ENCODE measurements at regions not wholly inside any gene's neighbourhood (a gene's known extent, or its start where the extent isn't known, plus 50 kb on each side); places are given as distances from the start of the nearest gene placed in this dataset.

- no peak for DNase-seq (ENCODE audit: low spot score)
- FAIRE-seq: no peak
Measured at GRCh38 chr6:145042559-145042958, 692.8 kb downstream of the EPM2A start.

GRCh38 chr6:145043926-145044500, 691.3 kb downstream of the EPM2A start:
- FAIRE-seq: no peak

DNA sequence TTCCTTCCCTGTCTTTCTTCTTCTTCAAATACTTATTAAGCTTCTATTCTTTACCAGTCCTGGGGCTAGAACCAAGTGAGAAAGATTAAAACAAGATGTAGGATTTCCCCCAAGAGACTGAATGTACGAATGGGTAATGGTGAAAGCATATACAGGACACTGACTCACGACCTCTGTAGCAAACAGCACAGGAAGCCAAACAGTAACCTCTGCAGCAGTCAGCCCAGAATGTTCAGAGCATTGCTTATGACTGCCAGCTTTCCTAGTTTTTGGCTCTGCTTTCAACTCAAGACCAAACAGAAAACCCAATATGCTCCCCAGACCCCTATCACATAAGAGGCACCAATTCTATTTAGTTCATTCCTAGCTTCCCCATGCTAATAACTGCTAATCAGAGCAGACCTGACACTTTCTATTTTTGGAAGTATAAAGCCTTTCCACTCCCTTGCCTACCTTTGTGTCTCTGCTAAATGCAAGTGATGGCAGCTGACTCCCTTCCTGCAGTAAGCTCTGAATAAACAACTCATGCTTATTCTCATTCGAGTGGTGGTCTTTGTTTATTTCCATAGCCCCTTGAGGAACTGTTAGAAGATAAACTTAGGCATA, 690.6 kb downstream of the EPM2A start:
- no peak for FAIRE-seq
- no peak for DNase-seq (ENCODE audit: low spot score)

More at GRCh38 chr6:145043926-145044500, 691.3 kb downstream of the EPM2A start:
- DNase-seq (ENCODE audit: low spot score): no peak

- FAIRE-seq (no peak), DNase-seq (ENCODE audit: low spot score) (no peak)
Measured at GRCh38 chr6:145045582-145045981, 689.7 kb downstream of the EPM2A start.

GRCh38 chr6:145047891-145048290, 687.4 kb downstream of the EPM2A start:
- DNase-seq (ENCODE audit: low spot score): no peak
- no peak for FAIRE-seq

DNA sequence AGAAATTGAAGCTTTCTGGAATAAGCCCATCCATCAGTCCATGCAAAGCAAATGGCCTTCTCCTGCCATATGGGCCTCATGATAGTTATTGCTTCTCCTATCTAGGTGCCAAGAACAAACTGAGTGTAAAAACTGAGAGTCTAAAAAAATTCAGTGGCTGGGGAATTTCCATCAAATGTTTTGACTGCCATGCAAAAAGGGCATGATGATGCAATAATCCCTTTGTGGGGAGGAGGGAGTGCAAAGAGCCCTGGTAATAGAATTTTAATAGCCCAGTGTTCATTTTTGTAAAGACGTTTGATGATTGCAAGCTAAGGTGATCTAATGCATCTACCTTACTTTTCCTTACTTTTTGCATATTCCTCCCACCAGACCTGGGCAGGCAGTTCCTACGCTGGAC, 683.7 kb downstream of the EPM2A start:
- DNase-seq (ENCODE audit: low spot score) (no peak), FAIRE-seq (no peak)

- DNase-seq (ENCODE audit: low spot score) (no peak), FAIRE-seq (no peak)
Measured at GRCh38 chr6:145055567-145055966, 679.8 kb downstream of the EPM2A start.

- DNase-seq (ENCODE audit: low spot score) (no peak), FAIRE-seq (no peak)
Measured at GRCh38 chr6:145060714-145061113, 674.6 kb downstream of the EPM2A start.

DNA sequence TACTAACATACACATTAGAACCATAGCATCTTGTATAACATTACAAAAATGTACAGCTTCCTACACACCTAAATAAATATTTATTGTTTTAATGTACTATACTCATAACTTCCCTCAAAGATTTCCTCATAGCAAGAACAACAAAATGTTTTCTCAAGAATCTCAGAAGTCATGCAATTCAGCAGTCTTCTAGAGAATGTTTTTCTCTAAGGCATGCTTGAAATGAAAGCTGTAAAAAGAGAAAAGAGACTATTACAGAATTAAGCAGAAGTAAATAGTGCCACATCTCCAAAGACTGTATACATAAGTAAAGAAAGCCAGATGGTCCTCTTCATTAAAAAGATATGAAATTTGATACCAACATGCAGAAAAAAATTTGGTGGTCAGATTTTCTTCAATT, 672.2 kb downstream of the EPM2A start:
- FAIRE-seq: no peak
- no peak for DNase-seq (ENCODE audit: low spot score)

DNA sequence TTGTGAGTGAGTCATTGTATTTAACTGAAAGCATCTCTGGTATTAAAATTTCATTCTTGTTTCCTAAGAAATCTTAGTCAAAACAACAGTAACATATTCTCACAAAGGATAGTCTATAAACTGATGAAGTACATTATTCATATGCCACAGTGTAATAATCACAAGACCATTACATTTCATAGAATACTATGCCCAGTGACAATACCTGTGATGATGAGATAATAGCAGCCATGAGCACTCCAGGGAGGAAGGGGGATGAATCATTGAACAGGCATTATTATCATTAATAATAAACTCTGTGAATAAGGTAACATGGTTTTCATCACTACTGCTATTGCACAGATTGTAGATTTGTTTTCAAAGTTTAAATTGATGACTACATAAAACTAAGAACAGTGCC, 667.9 kb downstream of the EPM2A start:
- FAIRE-seq (no peak), DNase-seq (ENCODE audit: low spot score) (peak; percentile 10)

GRCh38 chr6:145068577-145068976, 666.7 kb downstream of the EPM2A start:
- DNase-seq (ENCODE audit: low spot score) (no peak), FAIRE-seq (no peak)

DNA sequence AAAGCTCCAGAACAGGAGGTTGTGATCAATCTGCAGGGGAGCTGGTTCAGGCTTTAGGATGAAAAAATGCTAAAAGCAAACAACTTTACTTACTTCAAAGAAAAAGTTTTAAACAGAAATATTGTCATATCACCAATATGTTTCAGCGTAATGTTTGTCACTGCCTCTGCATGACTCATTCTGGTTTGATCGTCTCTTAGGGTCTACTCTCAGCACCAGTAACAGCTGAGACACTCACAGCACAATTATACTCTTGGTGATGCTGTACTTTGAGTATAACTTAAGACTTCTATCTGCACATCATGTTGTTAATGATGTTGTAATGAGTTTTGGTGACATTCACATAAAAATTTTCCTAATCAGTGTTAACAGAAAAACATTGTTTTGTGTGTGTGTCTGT, 665.4 kb downstream of the EPM2A start:
- DNase-seq (ENCODE audit: low spot score) (no peak), FAIRE-seq (no peak)

DNA sequence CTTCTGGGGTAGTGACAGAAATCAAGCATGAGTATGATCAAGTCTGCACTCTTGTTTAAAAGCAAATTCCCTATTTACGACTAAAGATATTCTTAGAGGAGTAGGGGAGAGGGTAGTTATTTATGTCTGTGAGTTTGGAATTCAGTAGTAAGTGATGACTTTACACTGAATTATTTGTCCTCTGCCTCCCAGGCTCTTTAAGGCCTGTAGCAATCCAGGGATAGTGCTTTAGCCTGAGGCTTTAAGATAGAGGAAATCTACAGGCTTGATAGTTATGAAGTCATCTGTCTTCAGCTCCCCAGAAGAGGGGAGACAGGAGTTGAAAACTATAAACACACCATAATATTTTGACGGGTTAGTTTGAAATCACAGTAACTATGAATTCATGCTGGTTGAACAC, 664.5 kb downstream of the EPM2A start:
- FAIRE-seq (no peak), DNase-seq (ENCODE audit: low spot score) (no peak)

DNA sequence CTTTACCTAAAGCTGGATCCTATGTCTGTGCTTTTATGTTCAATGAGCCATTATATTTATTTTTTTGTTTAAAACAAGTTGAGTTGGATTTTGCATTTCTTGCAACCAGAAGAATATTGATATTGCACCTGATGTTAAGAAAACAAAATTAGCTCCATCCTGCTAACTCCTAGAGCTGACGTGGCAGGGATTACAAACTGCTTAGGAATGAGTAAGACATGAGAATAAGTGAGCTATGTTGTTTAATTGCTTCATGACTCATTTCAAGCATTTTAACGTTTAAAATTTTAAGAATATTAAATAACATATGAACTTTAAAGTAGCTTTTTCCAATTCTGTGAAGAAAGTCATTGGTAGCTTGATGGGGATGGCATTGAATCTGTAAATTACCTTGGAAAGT, 663.5 kb downstream of the EPM2A start:
- FAIRE-seq: no peak
- DNase-seq (ENCODE audit: low spot score): peak; percentile 11

DNA sequence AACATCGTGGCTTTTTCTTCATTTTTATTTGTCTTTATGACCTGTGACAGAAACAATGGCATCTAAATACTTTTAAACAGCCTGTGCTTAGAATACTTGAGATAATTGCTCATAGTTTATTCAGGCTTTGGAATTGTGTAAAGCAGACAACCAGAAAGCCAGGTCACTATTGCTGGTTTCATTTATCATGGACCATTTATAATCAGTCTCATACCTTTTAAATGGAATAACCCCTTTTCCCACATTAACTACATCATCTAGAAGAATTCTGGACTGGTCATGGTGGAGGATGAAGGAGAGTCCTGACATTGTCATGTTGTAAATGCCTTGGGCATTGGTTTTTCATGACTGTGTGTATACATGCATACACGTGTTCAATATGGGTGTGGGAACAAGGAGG, 661.5 kb downstream of the EPM2A start:
- no peak for FAIRE-seq
- no peak for DNase-seq (ENCODE audit: low spot score)

GRCh38 chr6:145074805-145075204, 660.5 kb downstream of the EPM2A start:
- FAIRE-seq (no peak), DNase-seq (ENCODE audit: low spot score) (no peak)

DNA sequence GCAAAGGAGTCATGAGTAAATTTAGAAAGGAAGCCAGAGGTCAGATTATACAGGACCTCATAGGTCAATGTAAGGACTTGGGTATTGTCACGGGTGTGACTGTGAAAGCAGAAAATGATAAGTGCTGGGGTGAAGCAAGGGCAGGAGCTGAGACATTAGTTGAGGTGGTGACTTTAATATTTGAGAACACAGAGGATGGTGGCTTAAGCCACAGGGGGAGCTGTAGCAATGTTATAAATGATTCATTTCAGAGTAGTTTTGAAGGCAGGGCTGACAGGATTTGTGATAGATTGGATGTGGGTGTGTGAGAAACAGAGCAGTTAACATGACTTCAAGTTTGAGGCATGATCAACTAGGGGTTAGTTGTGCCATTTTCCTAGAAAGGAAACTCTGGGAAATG, 659.9 kb downstream of the EPM2A start:
- no peak for DNase-seq (ENCODE audit: low spot score)
- no peak for FAIRE-seq

DNA sequence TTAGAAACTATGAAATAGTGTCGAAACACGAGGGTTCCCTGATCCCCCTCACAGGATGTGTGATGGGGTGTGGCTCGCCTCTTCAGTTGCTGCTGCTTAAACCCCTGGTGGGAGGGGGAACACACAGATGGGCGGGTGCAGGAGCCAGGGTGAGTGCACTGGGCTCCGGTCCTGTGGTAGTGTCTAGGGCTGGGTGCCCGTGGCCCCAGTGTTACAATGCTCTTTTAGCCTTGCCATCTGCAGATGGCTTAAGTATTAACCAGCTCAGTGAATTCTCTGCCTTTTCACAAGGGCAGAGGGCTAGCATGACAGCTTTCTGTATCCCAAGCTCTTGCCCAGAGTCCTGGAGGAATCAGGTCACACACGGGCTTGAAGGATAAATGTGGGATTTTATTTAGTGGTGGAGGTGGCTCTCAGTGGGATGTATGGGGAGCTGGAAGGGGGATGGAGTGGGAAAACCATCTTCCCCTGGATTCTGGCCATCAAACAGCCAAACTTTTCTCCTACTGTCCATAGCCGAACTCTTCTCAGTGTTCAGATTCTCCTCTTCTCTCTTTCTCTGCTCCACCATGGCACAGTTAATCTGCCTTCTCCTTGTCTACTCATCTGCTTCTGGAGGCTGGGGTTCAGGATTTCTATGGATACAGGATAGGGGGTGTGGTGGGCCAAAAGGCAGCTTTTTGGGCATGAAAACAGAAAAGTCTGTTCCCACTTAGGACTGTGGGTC, 659.0 kb downstream of the EPM2A start:
- no peak for FAIRE-seq
- no peak for DNase-seq (ENCODE audit: low spot score)

- FAIRE-seq (no peak), DNase-seq (ENCODE audit: low spot score) (no peak)
Measured at GRCh38 chr6:145077382-145077781, 657.9 kb downstream of the EPM2A start.

DNA sequence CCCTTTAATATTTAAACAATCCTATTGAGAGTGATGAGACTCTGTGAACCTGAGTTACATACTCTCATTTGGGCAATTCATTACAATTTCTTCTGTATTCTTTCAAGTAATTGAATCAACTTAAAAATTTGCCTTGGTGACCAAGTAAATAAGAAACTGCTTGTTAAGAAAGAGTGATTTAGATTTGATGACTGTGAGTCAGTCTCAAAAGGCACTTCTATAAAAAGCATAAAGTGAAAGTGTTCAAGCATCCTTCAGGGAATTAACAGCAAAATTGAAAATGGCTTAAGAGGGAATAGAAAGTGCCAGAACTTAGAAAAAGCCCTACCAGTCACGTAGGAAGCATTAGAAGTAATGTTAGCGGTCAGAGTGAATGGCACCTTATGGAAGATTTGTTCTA, 654.7 kb downstream of the EPM2A start:
- DNase-seq (ENCODE audit: low spot score): no peak

GRCh38 chr6:145081677-145082076, 653.6 kb downstream of the EPM2A start:
- DNase-seq (ENCODE audit: low spot score) (no peak), FAIRE-seq (no peak)

More for the DNA sequence above, 654.7 kb downstream of the EPM2A start:
- no peak for FAIRE-seq

GRCh38 chr6:145082359-145082758, 653.0 kb downstream of the EPM2A start:
- DNase-seq (ENCODE audit: low spot score) (no peak), FAIRE-seq (no peak)

- DNase-seq (ENCODE audit: low spot score) (no peak), FAIRE-seq (no peak)
Measured at GRCh38 chr6:145086197-145086596, 649.1 kb downstream of the EPM2A start.

All from RCC 7860 (cell line).